ENCODE measurements at regions not wholly inside any gene's neighbourhood (a gene's known extent, or its start where the extent isn't known, plus 50 kb on each side); places are given as distances from the start of the nearest gene placed in this dataset.

DNA sequence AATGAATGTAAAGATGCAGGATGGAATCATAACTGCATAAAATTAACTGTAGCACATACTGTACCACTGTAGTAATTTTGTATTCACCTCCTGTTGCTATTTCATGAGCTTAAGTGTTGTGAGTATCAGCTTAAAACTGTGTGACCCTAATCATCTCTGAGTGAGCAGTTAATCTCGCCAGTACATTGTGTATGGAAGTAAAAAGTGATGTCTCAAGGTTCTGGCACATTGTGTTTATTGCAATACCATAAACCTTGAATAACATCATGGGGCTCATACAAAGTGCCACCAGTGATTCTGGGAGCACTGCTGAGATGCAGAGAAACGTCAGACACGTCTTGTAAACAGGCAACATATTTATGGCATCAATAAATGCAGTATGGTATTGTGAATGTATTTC is 124.5 kb downstream of the PMAIP1 start:
- H3K27me3 ChIP-seq (ENCODE audit: control insufficient read depth in 3 of 3, insufficient read depth in 3 of 3, low read length in 2 of 3), result no peaks in the 10 kb centered on the region
- no peak overlapping the region for H3K4me3 ChIP-seq
- no peaks in the 10 kb centered on the region for H3K36me3 ChIP-seq (ENCODE audit: control insufficient read depth in 4 of 4, insufficient read depth in 4 of 4, low read length in 4 of 4)
- no peaks in the 10 kb centered on the region for H3K4me1 ChIP-seq (ENCODE audit: control insufficient read depth in 5 of 5, insufficient read depth in 5 of 5, low read length in 5 of 5)
- no peak overlapping the region for H3K27ac ChIP-seq (ENCODE audit: low read depth in 1 of 2, low read length in 1 of 2)
- no peaks in the 10 kb centered on the region for H3K9me3 ChIP-seq (ENCODE audit: control insufficient read depth in 4 of 4, insufficient read depth in 3 of 4, low read length in 3 of 4)
- no peak for DNase-seq
- TF ChIP-seq, protein P1, sequence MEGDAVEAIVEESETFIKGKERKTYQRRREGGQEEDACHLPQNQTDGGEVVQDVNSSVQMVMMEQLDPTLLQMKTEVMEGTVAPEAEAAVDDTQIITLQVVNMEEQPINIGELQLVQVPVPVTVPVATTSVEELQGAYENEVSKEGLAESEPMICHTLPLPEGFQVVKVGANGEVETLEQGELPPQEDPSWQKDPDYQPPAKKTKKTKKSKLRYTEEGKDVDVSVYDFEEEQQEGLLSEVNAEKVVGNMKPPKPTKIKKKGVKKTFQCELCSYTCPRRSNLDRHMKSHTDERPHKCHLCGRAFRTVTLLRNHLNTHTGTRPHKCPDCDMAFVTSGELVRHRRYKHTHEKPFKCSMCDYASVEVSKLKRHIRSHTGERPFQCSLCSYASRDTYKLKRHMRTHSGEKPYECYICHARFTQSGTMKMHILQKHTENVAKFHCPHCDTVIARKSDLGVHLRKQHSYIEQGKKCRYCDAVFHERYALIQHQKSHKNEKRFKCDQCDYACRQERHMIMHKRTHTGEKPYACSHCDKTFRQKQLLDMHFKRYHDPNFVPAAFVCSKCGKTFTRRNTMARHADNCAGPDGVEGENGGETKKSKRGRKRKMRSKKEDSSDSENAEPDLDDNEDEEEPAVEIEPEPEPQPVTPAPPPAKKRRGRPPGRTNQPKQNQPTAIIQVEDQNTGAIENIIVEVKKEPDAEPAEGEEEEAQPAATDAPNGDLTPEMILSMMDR (IDR thresholded peaks at IDR 0.05; ENCODE audit: control extremely low read depth, extremely low read depth), result no peak
- 36 to 64% methylated on average over 3 of the region's 3 CpGs for WGBS, 2 donors
- no peak overlapping the region for H3K9ac ChIP-seq (ENCODE audit: insufficient read depth in 1 of 2, low read length in 2 of 2)
- ATAC-seq (ENCODE audit: insufficient read depth, low FRiP score), result no peak

- ATAC-seq (ENCODE audit: insufficient read depth, low FRiP score), result no peak
- no peak overlapping the region for H3K9ac ChIP-seq (ENCODE audit: insufficient read depth in 1 of 2, low read length in 2 of 2)
- H3K4me1 ChIP-seq (ENCODE audit: control insufficient read depth in 5 of 5, insufficient read depth in 5 of 5, low read length in 5 of 5), result no peaks in the 10 kb centered on the region
- H3K4me3 ChIP-seq, result no peak overlapping the region
- WGBS, 2 donors, result 56 to 57% methylated on average over 2 of the region's 2 CpGs
- no peaks in the 10 kb centered on the region for H3K27me3 ChIP-seq (ENCODE audit: control insufficient read depth in 3 of 3, insufficient read depth in 3 of 3, low read length in 2 of 3)
- no peaks in the 10 kb centered on the region for H3K36me3 ChIP-seq (ENCODE audit: control insufficient read depth in 4 of 4, insufficient read depth in 4 of 4, low read length in 4 of 4)
- H3K27ac ChIP-seq (ENCODE audit: low read depth in 1 of 2, low read length in 1 of 2), result no peak overlapping the region
- DNase-seq, result no peak
- TF ChIP-seq, protein P1 (IDR thresholded peaks at IDR 0.05; ENCODE audit: control extremely low read depth, extremely low read depth), result no peak
- H3K9me3 ChIP-seq (ENCODE audit: control insufficient read depth in 4 of 4, insufficient read depth in 3 of 4, low read length in 3 of 4), result no peaks in the 10 kb centered on the region
Observed at GRCh38 chr18:60022671-60023276, 123.0 kb downstream of the PMAIP1 start.

DNA sequence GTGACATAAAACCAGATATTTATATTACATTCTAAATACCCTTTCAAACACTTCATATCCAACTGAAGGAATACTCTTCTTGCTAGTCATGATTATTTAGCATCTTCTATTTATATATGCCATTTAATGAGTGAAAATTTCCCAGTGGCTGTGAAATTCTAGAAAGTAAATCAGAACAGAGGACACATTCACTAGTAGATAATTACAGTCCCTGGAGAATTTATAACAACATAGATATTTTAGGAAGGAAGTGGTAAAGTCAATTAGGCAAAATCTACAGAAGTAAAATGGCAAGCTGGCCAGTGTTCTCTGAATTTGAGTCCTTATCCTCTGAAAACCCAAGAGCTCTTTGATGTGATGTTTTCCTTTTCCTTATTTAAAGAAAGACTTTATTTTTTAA is 121.8 kb downstream of the PMAIP1 start:
- H3K36me3 ChIP-seq (ENCODE audit: control insufficient read depth in 4 of 4, insufficient read depth in 4 of 4, low read length in 4 of 4), result no peaks in the 10 kb centered on the region
- TF ChIP-seq, protein P1 (IDR thresholded peaks at IDR 0.05; ENCODE audit: control extremely low read depth, extremely low read depth), result no peak
- ATAC-seq (ENCODE audit: insufficient read depth, low FRiP score) (no peak), DNase-seq (no peak)
- H3K4me1 ChIP-seq (ENCODE audit: control insufficient read depth in 5 of 5, insufficient read depth in 5 of 5, low read length in 5 of 5), result no peaks in the 10 kb centered on the region
- no peak overlapping the region for H3K9ac ChIP-seq (ENCODE audit: insufficient read depth in 1 of 2, low read length in 2 of 2)
- H3K9me3 ChIP-seq (ENCODE audit: control insufficient read depth in 4 of 4, insufficient read depth in 3 of 4, low read length in 3 of 4), result no peaks in the 10 kb centered on the region
- no peaks in the 10 kb centered on the region for H3K27me3 ChIP-seq (ENCODE audit: control insufficient read depth in 3 of 3, insufficient read depth in 3 of 3, low read length in 2 of 3)
- H3K27ac ChIP-seq (ENCODE audit: low read depth in 1 of 2, low read length in 1 of 2), result no peak overlapping the region
- H3K4me3 ChIP-seq, result no peak overlapping the region
